Stimulated activated CD8-positive, alpha-beta memory T cell treated with anti-CD3 and anti-CD28 coated beads, Interleukin-15, amount 100 ng/mL, for 48 hours (primary cell): ENCODE measurements at regions not wholly inside any gene's neighbourhood (a gene's known extent, or its start where the extent isn't known, plus 50 kb on each side); places are given as distances from the start of the nearest gene placed in this dataset.

Source experiments
- DNase-seq, 2 donors: peaks; one replicate each; pipeline ENCODE4 v3.0.0-alpha.2; 2020; ENCODE audit warnings: low read depth in 2 of 2

DNA sequence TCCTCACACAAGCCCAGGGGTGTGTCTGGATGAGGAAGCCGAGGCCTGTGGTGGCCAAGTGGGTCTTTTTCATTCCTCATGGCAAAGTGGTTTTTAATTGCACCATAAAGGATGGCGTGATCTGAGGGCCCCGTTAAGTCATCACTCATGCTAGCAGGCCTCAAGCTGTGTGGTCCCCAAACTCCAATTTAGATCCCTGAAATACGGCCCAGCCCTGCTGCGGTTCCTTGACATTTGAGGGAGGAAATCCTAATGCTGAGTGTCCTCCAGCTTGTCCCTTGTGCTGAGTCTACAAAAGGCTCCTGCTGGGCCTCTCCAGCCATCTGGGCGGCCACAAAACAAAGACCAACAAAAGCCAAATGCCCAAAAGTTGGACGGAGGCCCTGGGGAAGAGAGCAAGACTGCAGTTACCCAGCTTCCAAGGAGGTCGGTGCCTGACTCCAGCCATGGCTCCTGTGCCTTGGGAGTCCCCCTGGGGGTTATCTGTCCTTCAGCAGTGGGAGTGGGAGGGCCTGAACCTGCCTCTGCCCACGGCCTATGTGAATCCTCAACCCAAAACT is 162.3 kb upstream of the PDE10A start:
- no peak for DNase-seq

DNA sequence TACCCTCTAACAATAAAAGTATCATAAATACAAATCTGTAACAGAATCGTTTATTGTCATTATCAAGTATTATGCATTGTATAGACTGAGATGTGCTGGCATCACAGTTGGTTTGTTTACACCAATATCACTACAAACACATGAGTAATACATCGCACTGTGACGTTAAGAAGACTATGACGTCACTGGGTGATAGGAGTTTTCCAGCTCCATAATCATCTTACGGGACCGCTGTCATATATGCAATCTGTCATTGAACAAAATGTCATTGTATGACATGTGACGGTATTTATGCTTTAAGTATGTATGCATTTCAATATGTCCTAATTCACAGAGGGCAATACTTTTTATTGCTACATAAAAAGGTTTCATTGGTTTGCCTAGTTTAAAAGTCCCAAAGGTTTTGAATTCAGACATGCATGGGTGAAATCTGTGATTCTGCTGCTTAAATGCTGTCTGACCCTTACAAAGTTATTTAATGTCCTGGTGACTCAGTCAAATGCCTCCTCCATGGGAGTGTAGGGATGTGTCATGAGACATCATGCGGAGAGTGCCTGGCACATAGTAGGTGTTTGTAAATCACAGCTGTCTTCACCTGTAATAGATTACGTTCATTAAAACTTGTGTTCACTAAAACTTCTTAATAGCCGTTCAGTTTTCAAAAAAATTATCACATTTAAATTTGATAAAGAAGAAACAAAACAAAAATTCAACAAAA is 160.7 kb upstream of the PDE10A start:
- DNase-seq = no peak

DNA sequence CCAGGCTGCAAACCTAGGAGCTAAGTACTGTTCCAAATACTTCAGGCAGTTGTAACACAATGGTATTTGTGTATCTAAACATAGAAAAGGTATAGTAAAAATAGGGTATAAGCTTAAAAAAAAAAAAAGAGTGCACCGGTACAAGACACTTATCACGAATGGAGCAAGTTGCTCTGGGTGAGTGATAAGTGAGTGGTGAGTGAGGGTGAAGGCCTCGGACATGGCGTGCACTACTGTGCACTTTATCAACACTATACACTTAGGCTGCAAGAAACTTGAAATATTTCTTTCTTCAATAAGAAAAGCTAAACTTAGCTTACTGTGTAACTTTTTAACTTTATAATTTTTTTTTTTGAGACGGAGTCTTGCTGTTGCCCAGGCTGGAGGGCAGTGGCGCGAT is 159.5 kb upstream of the PDE10A start:
- DNase-seq = no peak

DNA sequence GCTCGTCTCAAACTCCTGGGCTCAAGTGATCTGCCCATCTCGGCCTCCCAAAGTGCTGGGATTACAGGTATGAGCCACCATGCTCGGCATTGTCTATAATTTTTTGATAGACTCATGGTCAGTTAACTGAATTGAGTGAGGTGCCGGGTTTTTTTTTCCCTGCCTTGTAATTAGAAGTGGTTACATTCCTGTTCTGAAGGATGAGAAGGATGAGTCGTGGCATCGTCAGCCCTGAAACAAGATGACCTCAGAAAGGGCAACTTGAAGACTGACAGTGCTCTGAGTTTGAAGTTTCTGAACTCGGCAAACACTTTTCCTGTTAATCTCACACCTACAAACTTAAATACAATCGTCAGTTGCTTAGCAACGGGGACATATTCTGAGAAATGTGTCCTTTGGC is 158.7 kb upstream of the PDE10A start:
- no peak for DNase-seq

DNA sequence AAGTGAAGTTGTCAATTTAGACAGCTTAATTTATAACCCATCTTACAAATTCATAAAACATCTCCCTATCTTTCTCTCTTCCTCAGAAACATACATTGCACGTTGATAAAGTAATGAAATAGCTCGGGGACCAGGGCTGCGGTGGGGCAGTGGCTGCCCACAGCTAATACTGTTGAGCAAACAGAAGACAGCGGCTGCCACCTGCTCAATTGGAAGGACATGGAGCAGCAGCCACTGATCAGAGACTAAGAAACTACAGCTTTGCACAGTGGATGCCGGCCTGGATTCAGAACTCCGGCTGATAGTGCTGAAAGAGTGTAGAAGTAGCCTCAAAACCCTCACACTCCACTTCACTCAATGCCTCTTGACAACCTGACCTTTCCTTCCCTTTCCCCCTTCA is 157.9 kb upstream of the PDE10A start:
- no peak for DNase-seq

DNA sequence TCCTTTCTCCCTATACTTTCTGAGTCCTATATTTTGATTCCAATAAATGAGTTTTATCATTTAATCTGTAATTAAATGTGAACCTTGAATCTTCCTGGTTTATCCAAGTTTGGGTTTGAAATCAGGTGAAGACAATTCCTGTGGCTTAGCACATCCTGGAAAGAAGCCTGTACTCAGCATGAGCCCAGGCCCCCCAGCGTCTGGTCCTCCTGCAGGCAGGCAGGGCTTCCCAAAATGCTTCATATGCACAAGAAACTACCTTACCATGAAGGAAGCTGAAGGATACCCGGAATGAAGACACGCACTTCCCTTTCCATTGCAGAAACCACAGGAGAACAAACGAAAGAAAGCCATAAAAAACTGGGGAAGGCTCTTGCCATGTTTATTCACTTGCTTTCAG is 157.4 kb upstream of the PDE10A start:
- no peak for DNase-seq

DNA sequence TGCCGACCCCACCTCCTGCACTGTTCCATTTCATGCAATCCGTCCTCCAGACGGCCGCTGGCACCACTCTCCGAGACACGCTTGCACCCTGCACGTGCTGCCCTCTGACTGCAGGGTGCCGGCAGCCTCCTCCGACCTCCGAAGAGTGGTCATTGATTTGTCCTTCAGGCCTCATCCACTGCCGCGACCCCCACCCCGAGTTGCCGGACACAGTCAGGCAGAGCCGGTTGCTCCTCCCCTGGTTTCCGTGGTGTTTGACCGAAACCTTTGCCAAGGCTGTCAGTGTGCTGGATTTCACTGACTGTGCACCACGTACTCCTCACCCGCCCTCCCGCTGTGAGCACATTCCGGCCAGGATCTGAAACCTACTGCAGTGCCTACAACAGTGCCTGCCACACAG is 156.4 kb upstream of the PDE10A start:
- DNase-seq = no peak

DNA sequence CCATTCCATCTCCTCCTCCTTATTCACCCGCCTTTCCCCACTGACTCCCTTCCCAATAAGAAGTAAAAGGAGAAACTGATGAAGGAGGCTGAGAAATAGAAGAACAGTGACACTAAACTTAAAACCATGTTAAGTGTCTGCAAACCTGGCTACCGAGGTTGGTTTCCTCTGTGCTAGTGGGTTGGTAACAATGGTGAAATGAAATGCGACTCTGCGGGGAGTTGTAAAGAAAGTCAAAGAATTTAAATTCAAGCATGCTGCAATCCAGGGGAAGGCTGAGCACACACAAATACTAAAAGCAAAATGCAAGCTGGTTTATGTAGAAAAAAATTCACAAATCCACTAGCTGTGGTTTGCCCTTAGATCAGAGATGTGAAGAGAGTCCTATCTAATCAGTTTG is 155.2 kb upstream of the PDE10A start:
- DNase-seq = no peak

DNA sequence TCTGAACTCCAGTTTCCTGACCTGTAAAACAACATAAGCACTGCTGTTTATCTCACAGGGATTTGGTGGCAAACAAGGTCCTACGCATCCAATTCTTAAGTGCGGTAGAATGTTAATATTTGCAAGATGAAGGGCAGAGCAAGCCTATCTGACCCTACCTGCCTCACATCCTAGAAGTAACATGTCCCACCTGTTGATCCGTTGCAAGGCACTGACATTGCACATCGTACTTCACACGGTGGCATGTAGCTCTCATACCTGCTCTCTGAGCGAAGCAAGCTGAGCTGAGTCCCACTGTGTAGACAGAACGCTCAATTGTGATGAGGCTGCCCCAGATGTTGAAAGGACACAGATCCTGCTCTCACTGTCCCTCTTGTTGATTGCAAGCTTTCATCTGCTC is 154.7 kb upstream of the PDE10A start:
- no peak for DNase-seq

DNA sequence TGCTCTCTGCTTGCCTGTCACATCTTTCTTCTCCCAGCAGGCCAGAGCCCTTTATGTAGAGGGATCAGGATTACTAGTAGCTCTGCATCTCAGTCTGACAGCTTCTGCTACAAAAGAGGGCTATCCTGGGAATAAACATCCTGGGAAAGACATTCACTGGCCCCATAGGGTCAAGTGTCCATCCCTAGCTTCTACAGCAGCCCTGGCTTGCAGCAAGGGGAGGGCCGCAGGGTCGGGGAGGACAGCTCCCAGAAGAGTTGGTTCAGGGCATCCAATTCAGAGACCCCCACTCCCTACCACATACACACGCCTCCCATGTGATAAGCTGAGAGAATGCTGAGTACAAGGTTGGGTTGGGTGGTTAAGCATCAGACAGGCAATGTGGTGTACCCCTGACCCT is 154.1 kb upstream of the PDE10A start:
- DNase-seq = no peak

DNA sequence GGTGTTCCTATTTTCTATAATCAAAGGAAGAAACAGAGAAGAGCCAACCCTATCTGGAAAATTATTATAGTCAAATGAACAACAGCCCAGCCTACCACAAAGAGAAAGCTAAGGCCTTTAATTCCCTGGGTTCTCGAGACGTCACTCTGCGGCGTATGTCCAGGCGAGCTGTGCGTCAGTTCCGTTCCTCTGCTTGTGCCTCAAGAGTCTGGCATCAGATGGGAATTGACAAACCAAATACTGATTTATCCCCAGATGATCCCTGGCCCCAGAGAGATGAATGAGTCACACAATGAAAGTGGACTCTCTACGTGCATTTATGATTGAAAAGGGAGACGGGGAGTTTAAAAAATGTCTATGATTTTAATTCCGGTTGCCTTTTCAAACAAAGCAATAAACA is 151.6 kb upstream of the PDE10A start:
- DNase-seq = no peak

DNA sequence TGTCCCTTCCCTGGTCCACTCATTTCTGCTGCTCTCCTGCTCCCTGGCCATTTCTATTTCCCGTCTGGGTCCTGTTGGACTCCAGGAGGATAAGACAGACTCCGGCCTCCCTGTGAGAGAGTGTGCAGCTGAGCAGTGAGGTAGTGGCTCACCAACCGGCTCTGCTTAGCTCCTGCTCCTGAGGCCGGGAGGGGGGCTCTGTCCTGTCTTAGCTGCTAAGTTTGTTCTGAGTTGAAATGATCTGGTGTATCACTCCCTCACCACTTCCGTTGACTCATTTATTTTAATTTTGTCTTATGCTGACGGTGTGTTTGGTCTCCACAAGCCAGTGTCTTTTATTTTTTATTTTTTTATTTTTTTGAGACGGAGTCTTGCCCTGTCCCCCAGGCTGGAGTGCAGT is 148.5 kb upstream of the PDE10A start:
- DNase-seq = no peak

DNA sequence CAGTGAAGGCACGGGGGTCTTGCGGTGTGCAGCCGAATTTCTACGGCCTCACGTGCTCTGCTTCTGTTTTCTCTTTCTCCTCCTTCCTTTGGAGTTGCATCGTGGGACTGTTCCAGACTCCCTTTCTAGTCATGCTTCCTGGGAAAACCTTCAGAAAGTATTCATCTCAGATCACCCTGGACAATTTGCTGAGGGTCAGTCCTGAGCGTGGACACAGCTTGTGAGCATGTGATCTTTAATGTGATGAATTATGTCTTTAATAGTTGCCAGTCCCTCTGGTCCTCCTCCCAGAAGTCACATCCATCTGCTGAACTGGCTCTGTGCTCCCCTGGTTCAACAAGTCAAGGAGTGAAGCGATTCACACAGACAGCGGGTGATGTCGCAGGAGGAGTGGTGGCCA is 145.0 kb upstream of the PDE10A start:
- no peak for DNase-seq

DNA sequence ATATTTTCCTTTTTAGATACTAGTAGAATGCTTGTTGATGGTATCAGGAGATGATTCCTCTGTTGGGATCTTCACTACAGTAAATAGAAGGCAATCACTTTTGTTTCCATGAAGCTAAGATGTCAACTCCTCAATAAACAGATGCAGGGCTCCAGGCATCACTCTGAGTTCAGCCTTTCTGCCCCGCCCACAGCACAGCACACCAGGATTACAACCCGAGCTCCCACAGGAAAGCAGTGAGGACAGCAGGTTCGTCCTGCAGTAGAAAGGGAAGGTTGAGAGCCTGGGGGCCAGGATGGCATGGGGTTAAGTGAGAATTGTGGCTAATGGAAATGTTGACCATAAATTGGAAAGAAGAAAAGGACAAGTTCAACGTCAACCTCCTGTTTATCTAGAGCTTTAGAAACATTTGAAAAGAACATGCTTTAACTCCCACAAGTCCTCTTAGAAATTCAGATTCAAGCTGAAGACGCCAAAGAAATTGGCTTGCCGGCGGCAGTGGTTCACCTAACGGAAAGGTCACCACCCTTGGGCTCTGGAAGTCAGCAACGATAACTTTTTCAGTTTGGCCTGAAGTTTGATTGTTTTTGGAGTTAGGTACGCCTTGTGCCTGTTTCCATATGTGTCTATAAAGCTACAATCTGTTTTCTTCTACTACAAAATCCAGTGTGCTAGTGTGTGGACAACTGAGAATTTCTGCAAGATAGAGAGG is 144.4 kb upstream of the PDE10A start:
- no peak for DNase-seq

DNA sequence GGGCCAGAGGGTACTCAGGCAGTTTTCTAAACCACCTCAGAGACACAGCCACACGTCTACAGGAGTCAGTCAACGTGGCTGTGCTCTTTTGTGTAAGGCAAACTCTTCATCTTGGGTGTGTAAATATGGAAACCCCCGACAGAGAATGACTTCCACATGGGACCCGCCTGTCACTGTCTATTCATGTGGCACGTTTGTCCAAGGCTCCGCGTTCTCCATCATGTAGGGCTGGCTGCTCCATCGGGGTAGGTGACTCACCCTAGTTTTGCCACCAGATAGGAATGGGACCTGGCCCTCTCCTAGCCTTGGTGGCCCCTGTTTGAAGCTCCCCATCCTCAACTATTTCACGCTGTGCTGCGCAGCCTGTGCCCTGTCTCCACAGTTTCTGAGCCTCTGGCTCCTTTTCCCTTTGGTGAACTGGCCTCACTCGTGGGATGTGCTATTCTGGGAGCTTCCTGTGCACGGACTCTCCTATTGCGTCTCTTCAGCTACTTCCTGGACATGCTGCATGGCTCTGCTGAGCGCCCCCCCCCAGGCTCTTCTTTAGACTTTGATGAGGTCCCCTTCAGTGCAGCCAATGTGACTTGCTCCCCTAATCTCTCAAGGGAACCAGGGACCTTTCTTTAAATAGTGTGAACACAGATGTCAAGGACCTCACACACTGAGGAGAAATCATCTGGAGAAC is 143.2 kb upstream of the PDE10A start:
- DNase-seq = no peak

DNA sequence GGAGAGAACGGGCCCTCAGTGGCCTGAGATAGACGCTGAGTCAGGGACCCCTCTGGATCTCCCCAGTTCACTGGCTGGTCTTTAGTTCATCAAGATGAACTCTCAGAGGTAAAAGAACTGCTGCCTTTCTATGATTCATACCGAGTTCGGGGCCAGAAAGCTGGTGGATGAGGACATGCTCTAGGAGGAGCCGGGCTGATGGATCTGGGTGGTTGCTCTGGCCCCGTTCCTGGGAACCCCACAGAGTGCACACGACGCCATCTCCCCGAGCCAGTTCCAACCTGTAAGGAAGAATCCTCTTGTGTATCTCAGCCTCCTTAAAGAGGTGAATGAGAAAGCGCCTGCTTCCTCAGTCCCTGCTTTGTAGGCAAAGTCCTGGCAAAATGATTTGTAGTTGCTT is 142.6 kb upstream of the PDE10A start:
- no peak for DNase-seq

DNA sequence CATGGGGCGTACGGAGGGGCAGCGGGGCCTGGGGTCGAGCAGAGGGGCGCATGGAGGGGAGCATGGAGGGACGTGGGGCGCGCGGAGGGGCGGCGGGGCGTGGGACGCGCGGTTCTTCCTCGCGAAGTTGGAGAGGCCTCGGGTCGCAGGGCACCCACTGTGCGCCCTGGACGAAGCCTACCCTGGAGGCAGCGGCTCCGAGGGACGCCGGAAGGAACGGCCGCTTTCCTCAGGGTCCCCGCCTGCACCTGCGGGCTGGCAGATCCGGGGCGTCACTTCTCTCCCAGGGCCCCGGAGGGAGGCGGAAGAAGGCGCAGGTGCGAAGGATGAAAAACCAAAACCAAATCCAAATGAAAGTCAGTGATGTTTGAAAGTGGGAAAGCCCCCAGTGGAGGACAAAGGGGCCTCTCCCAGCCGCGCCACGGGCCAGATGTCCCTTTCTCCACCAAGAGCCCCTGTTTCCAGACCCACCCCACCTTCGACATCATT is 142.1 kb upstream of the PDE10A start:
- DNase-seq = no peak

DNA sequence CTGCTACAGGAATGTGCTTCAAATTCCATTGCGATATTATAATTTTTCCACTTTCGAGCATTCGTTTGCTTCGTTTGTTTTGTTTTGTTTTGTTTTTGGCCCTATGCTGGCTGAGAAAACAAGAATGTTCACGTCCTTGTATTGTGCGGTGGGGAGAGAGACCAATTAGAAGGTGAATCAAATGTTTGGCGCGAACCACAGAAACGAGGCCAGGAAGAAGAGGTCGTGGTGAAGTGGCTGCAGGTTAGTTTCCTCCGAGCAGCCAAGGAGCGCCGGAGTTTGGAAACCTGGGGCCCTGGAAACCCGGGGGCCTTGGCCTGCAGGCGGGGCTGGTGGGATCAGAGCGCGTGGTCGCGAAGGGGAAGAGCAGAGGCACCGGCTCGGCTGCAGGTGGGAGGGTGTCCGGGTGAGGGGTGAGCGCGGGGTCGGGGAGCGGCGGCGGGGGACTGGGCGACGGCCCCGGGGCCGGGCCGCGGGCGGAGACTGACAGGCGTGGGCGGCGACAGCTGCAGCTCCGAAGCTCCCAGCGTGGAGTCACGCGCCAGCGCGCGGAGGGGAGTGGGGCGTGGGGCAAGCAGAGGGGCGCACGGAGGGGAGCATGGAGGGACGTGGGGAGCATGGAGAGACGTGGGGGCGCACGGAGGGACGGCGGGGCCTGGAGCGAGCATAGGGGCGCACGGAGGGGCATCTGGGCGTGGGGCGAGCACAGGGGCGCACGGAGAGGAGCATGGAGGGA is 141.5 kb upstream of the PDE10A start:
- DNase-seq = no peak

DNA sequence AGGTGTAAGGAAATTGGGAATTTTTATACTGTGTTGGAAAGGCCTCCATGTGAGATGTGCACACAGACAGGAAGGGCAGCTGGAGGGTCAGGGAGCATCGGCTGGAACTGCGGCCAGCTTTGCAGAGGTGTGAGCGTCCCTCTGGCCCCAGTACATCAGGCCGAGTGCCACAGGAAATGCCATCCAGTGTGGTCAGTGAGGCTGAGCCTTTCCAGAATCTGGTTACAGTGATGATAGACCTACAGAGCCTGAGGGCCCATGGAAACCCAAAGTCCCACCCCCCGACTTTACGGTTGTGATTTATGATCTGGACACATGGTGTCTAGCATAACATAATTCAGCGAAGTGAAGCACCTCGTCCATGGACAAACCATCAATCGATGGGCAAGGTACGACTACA is 137.3 kb upstream of the PDE10A start:
- no peak for DNase-seq

DNA sequence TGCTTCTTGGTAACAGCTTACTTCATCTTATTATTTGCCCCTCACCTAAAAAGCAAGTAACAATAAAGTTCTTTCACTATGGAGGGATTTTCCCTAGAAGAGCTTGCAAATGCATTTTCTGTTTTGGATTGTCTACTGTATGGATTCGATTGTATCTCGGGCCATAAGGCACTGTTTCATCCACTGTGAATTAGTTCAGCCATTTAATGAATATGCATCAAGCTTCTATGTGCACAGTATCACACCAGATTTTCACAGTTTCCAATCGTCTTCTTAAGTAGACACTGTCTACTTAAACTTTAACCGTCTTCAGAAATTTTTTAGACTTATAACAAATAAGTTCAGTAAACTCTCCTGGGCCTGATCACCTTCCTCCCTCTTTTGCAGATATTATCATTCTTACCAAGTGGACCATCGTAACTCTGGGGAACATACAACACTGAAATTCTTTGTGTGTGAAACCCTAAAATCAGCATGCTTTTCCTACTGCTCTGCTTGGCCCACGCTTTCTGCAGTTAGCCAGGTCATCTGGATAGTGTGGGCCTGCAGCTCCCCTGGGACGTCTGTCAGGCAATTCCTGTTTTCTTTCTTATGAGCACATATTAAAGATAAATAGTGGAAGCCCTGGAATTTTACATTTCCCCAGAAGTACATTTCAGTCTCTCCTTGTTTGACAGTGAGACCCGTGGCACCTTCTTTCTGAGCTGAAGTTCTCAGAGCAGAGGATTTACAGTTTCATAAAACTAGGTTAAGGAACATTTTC is 136.5 kb upstream of the PDE10A start:
- no peak for DNase-seq

DNA sequence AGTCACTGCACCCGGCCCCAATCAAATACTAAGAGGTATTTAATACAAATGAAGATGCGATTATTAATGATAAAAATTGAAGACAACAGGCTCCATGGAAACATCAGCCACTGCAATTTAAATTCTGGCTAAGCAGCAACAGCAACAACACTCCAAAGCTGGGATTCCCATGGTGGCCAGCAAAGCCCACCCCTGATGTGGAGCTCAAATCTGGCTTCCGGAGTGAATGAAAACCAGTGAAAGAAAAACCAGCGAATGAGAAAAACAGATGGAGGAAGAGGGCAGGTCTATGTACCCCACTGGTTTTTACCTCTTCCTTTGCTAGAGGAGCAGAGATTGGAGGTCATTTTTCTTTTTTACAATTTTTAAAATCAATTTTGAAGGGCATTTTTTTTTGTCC is 135.9 kb upstream of the PDE10A start:
- DNase-seq = no peak
